Endothelial cell of umbilical vein (primary cell): ENCODE measurements at regions not wholly inside any gene's neighbourhood (a gene's known extent, or its start where the extent isn't known, plus 50 kb on each side); places are given as distances from the start of the nearest gene placed in this dataset.
A peak's percentile ranks its signal among the peaks of the same experiment; 100 is the strongest.

Source experiments
- BruUV-seq: library from RNA; stranded (reverse); fragments of 400-500 nt; replicated peaks from 2 replicates; lab custom pipeline; 2021; lab: Mats Ljungman, UMichigan
- CTCF ChIA-PET: fragments of 300-600, 350-600 bp; sonication (Branson Sonifier 250); formaldehyde crosslinking; loops from one replicate; lab custom pipeline; 2021; ENCODE audit warnings: antibody characterized with exemption, inconsistent platforms; lab: Charles Lee
- POLR2A ChIA-PET: fragments of 300-600, 350-600 bp; sonication (Branson Sonifier 250); formaldehyde crosslinking; loops from one replicate; lab custom pipeline; 2021; ENCODE audit warnings: antibody characterized with exemption, inconsistent platforms; lab: Charles Lee
- DNase-seq: peaks from one replicate; pipeline ENCODE4 v3.0.0-alpha.2; 2011; ENCODE audit warnings: low read depth, low spot score
- FAIRE-seq: peaks from 2 replicates; lab custom pipeline; 2011; peaks lifted over from hg19 to GRCh38; lab: Jason Lieb, UNC
- H2AFZ ChIP-seq: 2 replicates; pipeline ENCODE4 v1.6.0; 2012; ENCODE audit warnings: low read depth, low read length, control low read depth, inconsistent platforms
- H3K27ac ChIP-seq: 2 replicates; pipeline ENCODE4 v1.5.1; 2011; ENCODE audit warnings: low read depth, mild to moderate bottlenecking, control low read depth, low read length, moderate library complexity; ENCODE audit not compliant: insufficient read depth
- H3K27me3 ChIP-seq, 2 experiments: 2 replicates each; pipeline versions ENCODE4 v1.6.0 to v1.6.1; 2011; ENCODE audit warnings: low read length in 2 of 2, mixed read lengths in 1 of 2; ENCODE audit not compliant: control insufficient read depth in 2 of 2, insufficient read depth in 2 of 2
- H3K36me3 ChIP-seq, 2 experiments: 2 replicates in 1 of 2; 3 replicates in 1 of 2; pipeline ENCODE4 v1.5.1; 2011; ENCODE audit warnings: low read length in 2 of 2, mild to moderate bottlenecking in 1 of 2, moderate library complexity in 1 of 2; ENCODE audit not compliant: control insufficient read depth in 2 of 2, insufficient read depth in 2 of 2; ENCODE audit errors: extremely low read depth in 1 of 2
- H3K4me1 ChIP-seq: 3 replicates; pipeline ENCODE4 v1.5.1; 2011; ENCODE audit warnings: mild to moderate bottlenecking, low read length; ENCODE audit not compliant: control insufficient read depth, insufficient read depth; ENCODE audit errors: extremely low read depth
- H3K4me2 ChIP-seq: 2 replicates; pipeline ENCODE4 v1.6.1; 2011; ENCODE audit warnings: low read length, control low read depth, mixed read lengths; ENCODE audit not compliant: insufficient read depth
- H3K4me3 ChIP-seq, 3 experiments: fragments of 200-600 bp in 1 of 3; sonication (generic), shearing (Covaris generic) in 1 of 3; replicated peaks in 1 of 3; 2 replicates each; pipeline ENCODE4 v1.5.1; 2011 to 2016; ENCODE audit warnings: control low read depth in 3 of 3, low read length in 3 of 3, mild to moderate bottlenecking in 2 of 3, inconsistent platforms in 1 of 3, low read depth in 1 of 3, moderate library complexity in 1 of 3; ENCODE audit not compliant: insufficient read depth in 1 of 3
- H3K79me2 ChIP-seq: 2 replicates; pipeline ENCODE4 v1.6.0; 2012; ENCODE audit warnings: low read length, inconsistent platforms; ENCODE audit not compliant: control insufficient read depth, insufficient read depth
- H3K9ac ChIP-seq: replicated peaks from 2 replicates; pipeline ENCODE3; 2011; ENCODE audit warnings: low read length, control low read depth; ENCODE audit not compliant: insufficient read depth; ENCODE audit errors: extremely low read depth
- H3K9me1 ChIP-seq: replicated peaks from 3 replicates; pipeline ENCODE4 v1.6.0; 2011; ENCODE audit warnings: mild to moderate bottlenecking, low read length; ENCODE audit not compliant: control insufficient read depth, insufficient read depth; ENCODE audit errors: extremely low read depth
- H3K9me3 ChIP-seq: replicated peaks from 2 replicates; pipeline ENCODE4 v1.5.1; 2012; ENCODE audit warnings: low read length, inconsistent platforms; ENCODE audit not compliant: control insufficient read depth, insufficient read depth
- H4K20me1 ChIP-seq: replicated peaks from 2 replicates; pipeline ENCODE3; 2011; ENCODE audit warnings: mild to moderate bottlenecking, low read length; ENCODE audit not compliant: control insufficient read depth, insufficient read depth; ENCODE audit errors: extremely low read depth
- CTCF ChIP-seq, 2 donors: IDR thresholded peaks; 1 replicate in 1 of 2; 2 replicates in 1 of 2; pipeline ENCODE4 v1.5.1; 2011; ENCODE audit warnings: low read length in 2 of 2, mild to moderate bottlenecking in 2 of 2, moderate library complexity in 2 of 2, control low read depth in 1 of 2, inconsistent platforms in 1 of 2, low read depth in 1 of 2; ENCODE audit not compliant: insufficient read depth in 1 of 2; ENCODE audit errors: extremely low read depth in 1 of 2
- EZH2 ChIP-seq: IDR thresholded peaks from 2 replicates; pipeline ENCODE4 v1.6.1; 2012; ENCODE audit warnings: borderline replicate concordance, low read depth, mild to moderate bottlenecking, moderate library complexity, low read length, inconsistent platforms; ENCODE audit not compliant: severe bottlenecking
- FOS ChIP-seq: IDR thresholded peaks from 2 replicates; pipeline ENCODE4 v1.6.1; 2011; ENCODE audit warnings: mild to moderate bottlenecking, low read length, moderate library complexity, borderline replicate concordance; ENCODE audit not compliant: insufficient read depth
- GATA2 ChIP-seq: IDR thresholded peaks from 2 replicates; pipeline ENCODE4 v1.7.0; 2011; ENCODE audit warnings: low read depth, mild to moderate bottlenecking, moderate library complexity, mixed read lengths, low read length; ENCODE audit not compliant: insufficient read length, insufficient read depth
- JUN ChIP-seq: IDR thresholded peaks from 2 replicates; pipeline ENCODE4 v1.6.1; 2011; ENCODE audit warnings: borderline replicate concordance, low read depth; ENCODE audit not compliant: insufficient read length, insufficient read depth
- MAX ChIP-seq: IDR thresholded peaks from 2 replicates; pipeline ENCODE4 v1.6.1; 2011; ENCODE audit not compliant: insufficient read depth, insufficient read length
- MYC ChIP-seq: IDR thresholded peaks from one replicate; pipeline ENCODE4 v1.6.1; 2011; ENCODE audit warnings: mild to moderate bottlenecking, low read depth, low read length
- POLR2A ChIP-seq: IDR thresholded peaks from 2 replicates; pipeline ENCODE4 v1.6.1; 2012; ENCODE audit warnings: low read depth, mild to moderate bottlenecking, control low read depth, low read length
- POLR2AphosphoS5 ChIP-seq: IDR thresholded peaks from 2 replicates; pipeline ENCODE4 v1.6.1; 2012; ENCODE audit warnings: low read depth, mild to moderate bottlenecking, control low read depth, low read length, moderate library complexity; ENCODE audit not compliant: insufficient read depth
- dilution Hi-C: fragments of 300-500 bp; cut with MboI; formaldehyde crosslinking; loops from one replicate; pipeline ENCODE4 v1.15.0; 2019; ENCODE audit warnings: low sequenced_read_pairs; ENCODE audit not compliant: extremely low pct_ligation_motif_present
- intact Hi-C: fragments of 100-400 bp; cut with micrococcal nuclease; formaldehyde crosslinking; loops from one replicate; pipeline ENCODE4 v1.10.0; 2022

- Histone ChIP-seq H3K9me3 (no peaks in the 10 kb centered on the region), H4K20me1 (no peaks in the 10 kb centered on the region), H3K4me1 (peaks cover 47% of the 10 kb centered on the region), H2AFZ (peak overlapping the region; percentile 44), H3K9me1 (no peaks in the 10 kb centered on the region), H3K9ac (peak overlapping the region; percentile 98), H3K79me2 (no peaks in the 10 kb centered on the region), H3K4me3 (peak overlapping the region in 2 of 3 experiments; percentile 26 to 66), H3K27me3 (no peaks in the 10 kb centered on the region), H3K27ac (peak overlapping the region; percentile 100), H3K4me2 (peak overlapping the region; percentile 94), H3K36me3 (no peaks in the 10 kb centered on the region)
- TF ChIP-seq CTCF (IDR thresholded peaks at IDR 0.05; ENCODE audit: extremely low read depth in 1 of 2, insufficient read depth in 1 of 2, low read depth in 1 of 2, low read length in 2 of 2) (no peak), MAX (peak; percentile 71), POLR2A (peak; percentile 2), JUN (peak; percentile 85), MYC (peak; percentile 73), POLR2AphosphoS5 (peak; percentile 69), EZH2 (no peak), GATA2 (no peak), FOS (peak; percentile 46)
- FAIRE-seq, result peak; percentile 95
- POLR2A ChIA-PET, result interaction anchor here (1.6 kb wide), 1 partner anchor 10 kb away, joined by 3 read pairs; no protein-coding TSS in a partner anchor
- intact Hi-C loops, result loop anchor here (2.0 to 10.0 kb wide), 10 partner anchors 68 to 1722 kb away; no protein-coding TSS in a partner anchor
- CTCF ChIA-PET, result interaction anchor here (0.8 to 2.2 kb wide), 3 partner anchors 181 to 1407 kb away, joined by 3 to 7 read pairs (median 3); no protein-coding TSS in a partner anchor
- BruUV-seq, result no TSS peak
- dilution Hi-C loops, result no loop called here
- DNase-seq, result peak; percentile 94
These were observed 301.7 kb upstream of the ZFP64 start for GRCh38 chr20:52493171-52493721.
